ELR (cell line): ENCODE measurements at regions not wholly inside any gene's neighbourhood (a gene's known extent, or its start where the extent isn't known, plus 50 kb on each side); places are given as distances from the start of the nearest gene placed in this dataset.

Experiments used
- DNase-seq: peaks from one replicate; pipeline ENCODE4 v3.0.0-alpha.2; 2015; ENCODE audit warnings: low read depth

GRCh38 chr14:81669308-81669707 is 135.7 kb upstream of the SEL1L start:
- DNase-seq: no peak

DNA sequence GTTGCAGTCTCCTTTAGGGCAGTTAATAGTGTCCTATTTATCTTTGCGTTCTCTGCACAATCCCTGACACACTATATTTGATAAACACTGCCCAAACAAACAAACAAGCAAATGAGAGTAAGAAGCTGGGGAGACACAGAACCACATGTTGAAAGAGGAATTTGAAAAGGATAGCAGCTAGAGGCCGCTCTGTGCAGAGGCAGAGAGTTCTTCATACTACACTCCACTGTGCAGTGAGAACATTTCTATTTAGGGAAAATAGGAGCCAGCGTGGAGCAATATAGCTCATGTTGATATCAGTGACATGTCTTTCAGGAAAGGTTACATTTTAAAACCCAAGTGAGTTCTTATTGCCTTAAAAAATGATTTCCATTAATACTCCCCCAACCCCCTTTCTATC is 140.3 kb upstream of the SEL1L start:
- DNase-seq: no peak

GRCh38 chr14:81676395-81676794 is 142.7 kb upstream of the SEL1L start:
- no peak for DNase-seq

- no peak for DNase-seq
Observed at GRCh38 chr14:81676879-81677278, 143.2 kb upstream of the SEL1L start.

- no peak for DNase-seq
Observed at GRCh38 chr14:81677736-81678135, 144.1 kb upstream of the SEL1L start.

DNA sequence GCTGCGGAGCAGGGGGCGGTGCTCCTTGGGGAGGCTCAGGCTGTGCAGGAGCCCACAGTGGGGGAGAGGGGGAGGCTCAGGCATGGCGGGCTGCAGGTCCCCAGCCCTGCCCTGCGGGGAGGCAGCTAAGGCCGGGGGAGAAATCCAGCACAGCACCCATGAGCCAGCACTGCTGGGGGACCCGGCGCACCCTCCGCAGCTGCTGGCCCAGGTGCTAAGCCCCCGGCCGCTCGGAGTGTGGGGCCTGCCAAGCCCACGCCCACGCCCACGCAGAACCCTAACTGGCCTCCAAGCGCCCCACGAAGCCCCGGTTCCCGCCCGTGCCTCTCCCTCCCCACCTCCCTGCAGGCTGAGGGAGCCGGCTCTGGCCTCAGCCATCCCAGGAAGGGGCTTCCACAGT is 145.6 kb upstream of the SEL1L start:
- DNase-seq: no peak

DNA sequence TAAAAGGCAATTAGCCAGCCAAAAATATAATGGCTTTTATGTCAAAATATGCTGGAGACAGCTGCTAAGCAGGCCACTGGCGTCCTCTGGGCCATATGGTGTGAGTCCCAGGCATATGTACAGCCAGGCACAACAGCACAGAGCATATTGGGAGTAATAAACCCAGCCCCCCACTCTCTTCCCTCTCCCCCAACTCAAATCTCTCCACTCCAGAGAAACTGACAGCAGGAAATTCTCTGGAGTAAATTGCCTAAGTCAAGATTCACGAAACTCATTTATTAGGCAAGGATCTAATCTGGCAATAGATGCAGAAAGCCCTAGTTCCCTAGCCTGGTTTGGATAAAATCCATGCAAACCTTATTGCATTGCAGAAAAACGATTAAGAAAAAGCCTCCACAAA is 147.9 kb upstream of the SEL1L start:
- DNase-seq: no peak

DNA sequence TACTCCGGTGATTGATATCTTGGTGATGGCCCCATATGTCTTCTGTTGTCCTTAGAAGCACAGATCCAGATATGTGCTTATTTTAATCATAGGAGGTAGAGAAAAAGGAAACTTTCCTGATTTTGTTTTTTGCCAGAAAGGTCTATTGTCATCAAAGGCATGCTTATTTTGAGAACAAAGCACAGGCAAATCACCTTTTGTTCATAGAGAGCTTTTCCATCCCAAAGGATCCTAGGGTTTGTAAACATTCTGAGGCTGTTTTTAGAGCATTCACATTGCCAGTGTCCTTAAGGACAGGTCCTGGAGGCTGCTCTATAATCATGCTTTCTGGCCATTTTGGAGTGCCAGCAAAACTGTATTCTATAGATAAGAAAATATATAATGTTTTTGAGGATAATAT is 148.5 kb upstream of the SEL1L start:
- DNase-seq: no peak

DNA sequence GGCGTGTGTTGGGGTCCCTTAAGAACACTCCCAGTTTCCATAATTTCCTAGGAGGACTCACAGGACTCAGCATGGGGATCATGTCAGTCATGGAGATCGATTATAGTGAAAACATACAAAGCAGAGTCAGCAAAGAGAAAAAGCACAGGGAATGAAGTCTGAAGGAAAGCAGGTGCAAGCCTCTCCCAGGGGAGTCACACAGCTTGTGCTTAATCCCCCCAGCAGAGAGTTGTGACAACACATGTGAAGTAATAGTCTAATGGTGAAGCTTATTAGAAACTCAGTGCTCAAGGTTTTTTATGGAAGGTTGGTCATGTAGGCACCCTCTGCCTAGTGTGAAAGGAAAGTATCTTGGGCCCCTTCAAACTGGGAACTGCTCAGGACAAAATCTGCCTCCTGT is 149.0 kb upstream of the SEL1L start:
- no peak for DNase-seq

GRCh38 chr14:81684696-81685095 is 151.0 kb upstream of the SEL1L start:
- no peak for DNase-seq

GRCh38 chr14:81686512-81686911 is 152.9 kb upstream of the SEL1L start:
- DNase-seq: no peak

DNA sequence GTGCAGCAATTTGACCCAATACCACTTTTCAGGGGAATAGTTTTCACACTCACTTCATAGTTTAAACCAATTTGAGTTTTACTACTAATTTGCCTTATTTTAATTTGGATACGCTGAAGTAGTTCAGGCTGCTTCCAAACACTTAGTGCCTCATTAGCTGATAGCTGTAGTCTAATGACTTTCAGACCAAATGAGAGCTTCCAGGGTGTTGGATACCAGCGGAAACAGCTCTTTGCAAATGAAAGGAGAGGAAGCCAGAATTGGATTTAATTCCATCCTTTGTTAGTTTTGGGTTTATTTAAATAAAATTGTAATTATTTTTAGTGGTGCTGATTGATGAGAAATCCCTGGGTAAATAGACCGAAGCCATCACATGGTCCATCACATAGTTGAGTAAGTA is 158.3 kb upstream of the SEL1L start:
- DNase-seq: no peak

DNA sequence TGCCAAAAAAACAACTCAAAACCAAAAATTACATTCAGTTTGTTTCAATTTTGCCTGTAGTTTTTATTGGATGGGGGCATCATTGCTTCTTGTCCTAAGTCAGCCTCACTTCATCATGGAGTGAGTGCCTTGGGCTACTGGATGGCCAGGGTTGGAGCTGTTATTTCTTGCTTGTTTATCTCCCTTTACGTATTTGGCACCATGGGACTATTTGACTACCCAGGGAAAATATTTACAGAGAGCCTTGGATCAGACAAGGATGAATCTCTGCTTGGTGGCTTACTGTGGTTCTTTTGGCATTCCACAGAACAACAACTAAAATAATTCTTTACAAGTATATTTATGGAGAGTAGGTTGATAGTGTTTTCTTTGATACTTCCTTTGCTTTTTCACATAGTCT is 160.8 kb upstream of the SEL1L start:
- DNase-seq: no peak

DNA sequence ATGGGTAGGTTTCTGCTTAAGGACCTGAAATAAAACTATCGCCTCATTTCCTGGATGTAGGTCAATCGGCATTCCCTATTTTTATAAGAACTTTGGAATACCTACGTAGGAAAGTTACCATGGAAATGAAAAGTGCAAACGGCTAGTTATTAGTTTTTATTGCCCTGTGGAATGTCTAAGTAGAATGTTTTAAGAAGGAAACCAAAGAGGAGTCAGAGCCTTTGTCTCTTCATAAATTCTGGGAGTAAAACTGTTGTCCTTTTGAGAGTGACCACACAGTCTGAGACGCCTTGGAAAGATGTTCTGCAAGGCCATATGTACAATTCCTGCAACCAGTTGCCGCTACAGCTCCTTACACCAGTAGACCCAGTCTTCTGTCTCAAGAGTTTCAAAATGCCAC is 176.0 kb upstream of the SEL1L start:
- no peak for DNase-seq

DNA sequence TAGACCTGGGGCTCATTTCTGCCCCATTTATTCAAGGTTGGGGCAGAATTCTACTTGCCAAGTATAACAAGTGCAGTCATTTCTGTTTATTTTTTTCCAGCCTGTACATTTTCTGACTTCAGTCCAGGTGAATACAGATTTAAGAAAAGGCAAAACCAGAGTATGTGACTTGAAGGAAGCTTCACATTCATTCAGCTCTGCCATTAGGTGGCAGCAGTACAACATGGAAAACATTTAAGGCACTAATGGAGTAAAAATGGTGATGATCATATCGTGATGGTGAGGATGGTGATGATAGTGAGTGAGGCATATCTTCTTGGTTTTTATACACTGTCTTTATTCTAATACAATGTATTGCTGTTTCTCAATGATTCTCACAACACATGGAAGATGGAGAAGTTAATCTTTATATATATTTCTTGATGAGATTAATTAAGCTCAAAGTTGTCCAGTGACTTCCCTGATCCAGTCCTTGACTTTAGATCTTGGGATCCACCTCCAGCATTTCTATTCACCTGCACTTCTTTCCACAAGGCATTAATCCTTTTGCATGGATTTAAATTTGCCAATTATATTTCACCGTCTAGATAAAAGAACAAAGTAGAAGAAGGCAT is 176.7 kb upstream of the SEL1L start:
- DNase-seq: peak; percentile 20

DNA sequence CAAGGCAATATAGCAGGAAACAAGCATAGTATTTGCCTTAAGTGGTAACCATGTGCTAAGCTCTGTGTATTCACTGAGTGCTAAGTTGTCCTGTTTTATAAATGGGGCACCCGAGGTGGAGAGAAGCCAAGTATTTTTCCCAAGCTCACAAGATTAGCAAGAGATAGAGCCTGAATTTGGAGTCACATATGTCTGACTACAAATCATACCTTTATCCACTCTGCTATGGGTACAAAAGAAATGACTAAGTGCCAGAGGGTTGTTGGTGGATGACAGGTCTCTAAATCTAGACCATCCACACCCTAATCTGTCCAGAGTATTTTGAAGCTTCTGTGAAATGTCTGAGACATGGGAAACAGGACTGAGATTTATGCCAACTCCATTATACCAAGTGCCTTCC is 182.1 kb upstream of the SEL1L start:
- DNase-seq: no peak

- no peak for DNase-seq
Observed at GRCh38 chr14:81716953-81717352, 183.3 kb upstream of the SEL1L start.

- no peak for DNase-seq
Observed at GRCh38 chr14:81723956-81724355, 190.3 kb upstream of the SEL1L start.

GRCh38 chr14:81727218-81727617 is 193.6 kb upstream of the SEL1L start:
- no peak for DNase-seq

- DNase-seq: no peak
Observed at GRCh38 chr14:81728447-81728846, 194.8 kb upstream of the SEL1L start.

GRCh38 chr14:81729622-81730021 is 196.0 kb upstream of the SEL1L start:
- DNase-seq: no peak

DNA sequence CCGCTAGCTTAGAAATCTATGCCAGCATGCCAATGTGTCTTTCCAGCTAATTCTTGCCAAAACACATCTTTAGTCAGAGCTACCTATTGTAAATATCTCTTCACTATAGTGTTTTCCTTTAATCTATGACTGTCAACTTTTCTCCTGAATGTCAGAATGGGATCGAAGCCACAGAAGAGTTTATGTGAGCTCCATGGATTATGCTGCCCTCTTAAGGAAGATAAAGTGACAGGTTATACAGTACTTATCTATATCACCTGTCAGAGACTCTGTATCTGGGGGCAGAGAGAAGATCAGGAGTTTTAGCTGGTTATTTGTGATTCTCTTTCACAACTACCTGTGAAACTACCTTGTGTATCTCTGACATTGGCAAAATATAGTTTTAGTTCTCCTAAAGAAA is 204.3 kb upstream of the SEL1L start:
- no peak for DNase-seq

DNA sequence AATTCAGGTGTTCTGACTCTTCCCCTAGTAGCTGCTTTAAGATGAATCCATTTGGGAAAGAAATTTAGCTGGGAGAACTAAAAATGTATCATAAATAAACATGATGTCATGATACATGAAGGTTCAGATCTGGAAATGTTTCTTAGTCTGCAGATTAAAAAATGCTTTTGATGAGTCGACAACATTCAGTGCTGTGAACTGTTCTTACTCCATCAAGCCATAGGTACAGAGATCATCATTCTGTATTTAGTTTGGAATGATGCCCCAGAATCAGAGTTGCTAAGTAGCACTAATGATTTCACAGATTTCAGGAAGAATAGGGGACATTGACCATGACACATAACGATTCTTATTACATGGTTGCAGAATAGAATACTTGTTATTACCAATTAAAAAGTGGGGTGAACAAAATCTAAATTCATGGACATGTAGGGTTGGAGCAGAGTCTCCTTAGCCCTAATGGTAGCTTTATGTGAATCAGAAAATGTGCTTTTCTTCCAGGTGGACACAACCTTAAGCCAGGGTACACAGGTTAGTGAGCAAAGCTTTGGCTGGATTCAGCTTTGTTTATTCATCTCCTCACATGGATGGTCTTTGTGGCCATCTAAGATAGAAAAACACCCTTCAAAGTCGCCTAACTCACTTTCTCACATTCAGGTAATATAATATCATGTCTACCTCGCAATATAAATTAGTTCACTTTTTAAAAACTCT is 205.4 kb upstream of the SEL1L start:
- DNase-seq: no peak

- no peak for DNase-seq
Observed at GRCh38 chr14:81743605-81744004, 210.0 kb upstream of the SEL1L start.
